GM23248 (cell line): ENCODE measurements at regions not wholly inside any gene's neighbourhood (a gene's known extent, or its start where the extent isn't known, plus 50 kb on each side); places are given as distances from the start of the nearest gene placed in this dataset.

Experiments used
- EZH2 ChIP-seq: fragments of 200-600 bp; sonication (generic); IDR thresholded peaks from 2 replicates; pipeline ENCODE4 v1.6.1; 2018; ENCODE audit warnings: antibody characterized with exemption, mild to moderate bottlenecking; ENCODE audit not compliant: insufficient read depth, poor library complexity, severe bottlenecking
- EZH2phosphoT487 ChIP-seq: fragments of 200-600 bp; sonication (generic); IDR thresholded peaks from 2 replicates; pipeline ENCODE4 v1.6.1; 2018; ENCODE audit warnings: antibody characterized with exemption, moderate library complexity, mild to moderate bottlenecking, low read depth; ENCODE audit not compliant: insufficient read depth

DNA sequence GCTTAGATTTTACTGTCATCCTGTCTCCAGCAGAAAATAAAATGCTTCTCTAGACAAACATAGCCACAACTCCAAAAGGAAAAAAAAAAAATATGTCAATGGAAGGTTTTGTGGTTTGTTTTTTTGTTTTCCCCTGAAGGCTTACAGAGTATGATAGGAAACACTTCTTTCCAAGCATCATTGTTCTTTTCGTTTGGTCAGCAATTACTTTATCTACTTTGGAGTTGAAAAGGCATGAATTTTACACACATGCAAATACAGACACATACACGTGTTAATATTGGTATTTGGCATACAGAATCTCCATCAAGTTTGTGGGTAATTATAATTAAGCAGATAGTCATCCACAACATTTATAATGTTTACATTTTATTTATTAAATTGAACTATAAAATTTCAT lies 496.9 kb upstream of the MBL2 start:
- TF ChIP-seq EZH2phosphoT487: no peak
- no peak for TF ChIP-seq EZH2
